ENCODE measurements at regions not wholly inside any gene's neighbourhood (a gene's known extent, or its start where the extent isn't known, plus 50 kb on each side); places are given as distances from the start of the nearest gene placed in this dataset.

GRCh38 chr6:22106451-22106850 lies 190.4 kb downstream of the PRL start:
- H3K4me3 ChIP-seq = no peak overlapping the region
- TF ChIP-seq CTCF (IDR thresholded peaks at IDR 0.05) = no peak
- no peak for TF ChIP-seq EP300 (IDR thresholded peaks at IDR 0.05)
- TF ChIP-seq POLR2A (IDR thresholded peaks at IDR 0.05) = no peak
- H3K27me3 ChIP-seq = no peaks in the 10 kb centered on the region
- no peaks in the 10 kb centered on the region for H3K9me3 ChIP-seq
- no peaks in the 10 kb centered on the region for H3K36me3 ChIP-seq
- no peak overlapping the region for H3K27ac ChIP-seq
- H3K4me1 ChIP-seq = no peaks in the 10 kb centered on the region
- 84 to 88% methylated on average over 5 of the region's 5 CpGs for WGBS, 2 donors
- DNase-seq (ENCODE audit: low spot score in 2 of 2) = no peak

- no peaks in the 10 kb centered on the region for H3K9me3 ChIP-seq
- H3K4me1 ChIP-seq = no peaks in the 10 kb centered on the region
- no peaks in the 10 kb centered on the region for H3K27me3 ChIP-seq
- H3K36me3 ChIP-seq = no peaks in the 10 kb centered on the region
- 71 to 73% methylated on average over 3 of the region's 3 CpGs for WGBS, 2 donors
- H3K4me3 ChIP-seq = no peak overlapping the region
- TF ChIP-seq POLR2A (IDR thresholded peaks at IDR 0.05) (no peak), CTCF (IDR thresholded peaks at IDR 0.05) (no peak), EP300 (IDR thresholded peaks at IDR 0.05) (no peak)
- no peak for DNase-seq (ENCODE audit: low spot score in 2 of 2)
- no peak overlapping the region for H3K27ac ChIP-seq
Observed at GRCh38 chr6:22106961-22107360, 189.9 kb downstream of the PRL start.

- no peak for TF ChIP-seq POLR2A (IDR thresholded peaks at IDR 0.05)
- no peak for TF ChIP-seq CTCF (IDR thresholded peaks at IDR 0.05)
- TF ChIP-seq EP300 (IDR thresholded peaks at IDR 0.05) = no peak
- H3K27me3 ChIP-seq = no peaks in the 10 kb centered on the region
- DNase-seq (ENCODE audit: low spot score in 2 of 2) = no peak
- no peak overlapping the region for H3K4me3 ChIP-seq
- H3K9me3 ChIP-seq = no peaks in the 10 kb centered on the region
- H3K36me3 ChIP-seq = no peaks in the 10 kb centered on the region
- no peak overlapping the region for H3K27ac ChIP-seq
- no peaks in the 10 kb centered on the region for H3K4me1 ChIP-seq
- WGBS, 2 donors = 84 to 89% methylated on average over 7 of the region's 7 CpGs
Observed at GRCh38 chr6:22108199-22108598, 188.6 kb downstream of the PRL start.

- H3K4me1 ChIP-seq = no peaks in the 10 kb centered on the region
- no peak for DNase-seq (ENCODE audit: low spot score in 2 of 2)
- H3K36me3 ChIP-seq = no peaks in the 10 kb centered on the region
- no peaks in the 10 kb centered on the region for H3K9me3 ChIP-seq
- H3K27ac ChIP-seq = no peak overlapping the region
- 70 to 82% methylated on average over 6 of the region's 6 CpGs for WGBS, 2 donors
- TF ChIP-seq EP300 (IDR thresholded peaks at IDR 0.05) = no peak
- no peak for TF ChIP-seq CTCF (IDR thresholded peaks at IDR 0.05)
- no peak for TF ChIP-seq POLR2A (IDR thresholded peaks at IDR 0.05)
- no peaks in the 10 kb centered on the region for H3K27me3 ChIP-seq
- no peak overlapping the region for H3K4me3 ChIP-seq
Observed at GRCh38 chr6:22110061-22110460, 186.8 kb downstream of the PRL start.

GRCh38 chr6:22112461-22112860 lies 184.4 kb downstream of the PRL start:
- DNase-seq (ENCODE audit: low spot score in 2 of 2) = no peak
- Histone ChIP-seq H3K9me3 (no peaks in the 10 kb centered on the region), H3K4me1 (no peaks in the 10 kb centered on the region), H3K27ac (peak overlapping the region in 1 of 4 donors; percentile 17), H3K36me3 (no peaks in the 10 kb centered on the region), H3K27me3 (no peaks in the 10 kb centered on the region), H3K4me3 (no peak overlapping the region)
- 72 to 83% methylated on average over 2 of the region's 2 CpGs for WGBS, 2 donors
- TF ChIP-seq CTCF (IDR thresholded peaks at IDR 0.05) = no peak
- TF ChIP-seq EP300 (IDR thresholded peaks at IDR 0.05) = no peak
- TF ChIP-seq POLR2A (IDR thresholded peaks at IDR 0.05) = no peak
